HG02763 (cell line): ENCODE measurements at regions not wholly inside any gene's neighbourhood (a gene's known extent, or its start where the extent isn't known, plus 50 kb on each side); places are given as distances from the start of the nearest gene placed in this dataset.

Experiments used
- ATAC-seq: cut with Tn5 transposase; IDR thresholded peaks from one replicate; pipeline ENCODE4 v1.9.1; 2021; ENCODE audit warnings: mild to moderate bottlenecking, moderate library complexity; ENCODE audit not compliant: unreplicated experiment

DNA sequence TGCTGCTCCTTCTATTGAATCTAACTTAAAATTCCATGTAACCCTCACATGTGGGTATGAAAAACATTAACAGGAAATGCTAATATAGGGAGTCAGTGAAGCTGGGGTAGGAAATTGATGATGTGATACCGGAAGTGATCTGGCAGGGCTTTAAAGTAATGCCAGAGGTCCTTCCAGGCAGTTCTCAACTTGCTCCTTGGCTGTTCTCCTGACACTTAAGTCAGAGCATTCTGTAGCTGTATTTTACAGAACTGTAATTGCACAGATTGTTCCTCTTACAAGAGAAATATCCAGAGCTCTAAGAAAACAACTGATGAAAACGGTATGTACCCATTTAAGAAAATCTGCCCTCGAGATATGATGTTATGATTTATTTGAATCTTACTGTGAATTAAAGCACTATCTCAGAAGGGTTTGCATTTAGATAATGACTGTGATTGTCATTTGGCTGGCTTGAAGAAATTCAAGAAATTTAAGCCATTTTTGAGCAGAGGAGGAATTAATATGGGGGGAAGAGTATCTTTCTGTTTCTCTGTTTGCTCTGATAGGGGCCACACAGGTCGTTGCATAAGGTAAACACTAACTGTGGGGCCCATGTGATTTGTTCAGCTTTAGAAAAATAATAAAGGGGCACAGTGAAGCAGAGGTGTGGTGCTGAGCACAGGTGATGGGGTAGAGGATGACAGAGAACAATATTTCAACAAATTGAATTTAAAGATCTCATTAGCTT, 88.4 kb downstream of the BBS10 start:
- ATAC-seq = no peak

GRCh38 chr12:76259106-76259505, 89.1 kb downstream of the BBS10 start:
- no peak for ATAC-seq

DNA sequence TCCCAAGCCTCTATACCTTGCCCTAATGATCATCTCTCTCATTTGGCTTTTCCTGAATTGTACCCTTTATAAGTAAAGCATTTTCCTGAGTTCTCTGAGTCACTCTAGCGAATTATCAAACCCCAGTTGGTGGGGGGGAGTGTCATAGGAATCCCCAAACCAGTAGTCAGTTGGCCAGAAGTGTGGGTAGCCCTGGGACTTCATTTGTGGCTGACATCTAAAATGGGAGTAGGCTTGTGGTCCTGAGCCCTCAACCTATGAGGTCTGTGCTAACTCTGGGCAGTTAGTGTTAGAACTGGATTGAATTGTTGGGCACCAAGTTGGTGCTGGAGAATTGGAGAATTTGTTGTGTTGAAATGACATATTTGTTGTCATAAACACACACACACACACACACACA, 91.3 kb downstream of the BBS10 start:
- ATAC-seq = no peak

DNA sequence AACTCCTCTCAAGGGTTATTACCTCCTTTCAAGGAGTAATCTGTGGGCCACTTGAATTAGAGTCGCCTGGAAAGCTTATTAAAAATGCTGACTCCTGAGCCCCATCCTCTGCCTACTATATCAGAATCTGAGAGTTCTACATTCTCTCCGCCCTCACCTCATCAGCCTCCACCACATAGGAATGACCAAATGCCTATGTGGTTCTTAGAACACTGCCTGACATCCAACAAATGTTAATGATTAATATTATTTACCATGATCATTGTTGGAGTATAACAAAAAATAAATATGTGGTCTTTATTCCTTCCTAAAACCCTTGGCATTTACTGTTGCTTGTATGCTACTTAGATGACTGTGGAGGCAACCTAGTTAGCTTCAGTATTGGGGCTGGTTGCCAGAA, 91.9 kb downstream of the BBS10 start:
- ATAC-seq = no peak

DNA sequence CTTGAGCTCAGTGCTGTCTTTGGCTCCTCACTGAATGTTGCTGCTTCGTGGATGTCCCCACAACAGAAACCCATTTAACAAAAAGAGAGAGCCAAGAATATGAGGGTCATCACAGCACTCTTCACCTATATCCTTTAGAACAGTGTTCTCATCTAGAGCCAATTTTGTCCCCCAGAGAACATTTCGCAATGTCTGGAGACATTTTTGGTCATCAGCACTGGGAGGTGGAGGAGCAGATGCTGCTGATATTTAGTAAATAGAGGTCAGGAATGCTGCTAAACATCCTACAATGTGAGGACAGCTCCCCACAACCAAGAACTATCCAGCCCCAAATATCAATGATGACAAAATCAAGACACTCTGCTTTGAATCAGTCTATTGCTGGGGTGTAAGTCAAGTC, 92.5 kb downstream of the BBS10 start:
- ATAC-seq = no peak

DNA sequence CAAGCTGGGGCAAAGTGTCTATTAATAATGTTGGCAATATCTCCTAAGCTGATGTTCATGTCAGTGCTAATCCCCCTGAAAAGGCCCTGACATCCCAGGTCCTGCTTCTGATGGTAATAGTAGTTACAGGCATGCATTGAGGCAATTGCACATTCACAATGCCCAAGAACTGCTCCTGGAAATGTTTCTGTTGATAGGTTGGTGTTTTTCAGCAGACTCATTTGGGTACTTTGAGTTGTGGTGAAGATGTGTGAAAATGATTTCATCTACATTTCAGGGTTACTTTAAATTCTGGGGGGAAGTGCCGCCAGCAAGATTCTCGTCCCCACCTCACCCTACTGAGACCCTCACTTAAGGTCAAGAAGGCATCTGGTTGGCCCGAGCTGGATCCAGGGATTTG, 92.9 kb downstream of the BBS10 start:
- no peak for ATAC-seq

DNA sequence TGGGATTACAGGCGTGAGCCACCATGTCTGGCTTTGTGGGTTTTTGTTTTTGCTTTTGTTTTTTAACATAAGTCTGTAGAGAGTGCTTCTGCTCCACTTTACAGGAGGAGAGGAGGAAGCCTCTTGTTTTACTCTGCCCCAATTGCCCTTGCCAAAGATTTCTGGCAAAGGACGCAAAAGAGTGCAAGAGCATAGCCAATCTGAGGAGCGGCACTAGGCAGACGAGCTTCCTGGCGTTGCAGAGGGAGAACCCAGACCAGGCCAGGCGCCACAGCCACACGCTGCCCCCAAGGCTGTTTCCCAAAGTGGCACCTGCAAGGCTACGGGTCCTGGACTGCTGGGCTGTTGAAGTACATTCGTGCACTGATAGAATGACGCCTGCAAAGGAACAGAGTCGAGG, 96.2 kb downstream of the BBS10 start:
- no peak for ATAC-seq

DNA sequence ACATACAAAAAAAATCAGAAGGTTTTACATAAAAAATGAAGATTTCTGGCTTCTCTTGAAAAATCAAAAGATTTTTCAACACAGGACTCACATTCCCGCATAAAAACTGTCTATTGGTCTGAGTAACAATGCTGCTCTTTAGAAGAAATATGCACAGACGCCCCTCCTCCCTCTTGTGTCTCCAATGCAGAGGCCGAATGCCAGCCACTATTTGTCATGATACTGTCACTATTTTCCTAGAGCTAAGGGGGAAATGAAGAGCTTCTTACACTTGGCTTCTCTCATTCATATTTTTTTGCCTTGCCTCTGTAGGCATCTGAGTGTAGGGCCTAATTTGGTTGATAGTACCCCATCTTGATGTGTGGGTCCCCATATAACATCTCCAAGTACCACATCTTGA, 98.0 kb downstream of the BBS10 start:
- ATAC-seq = no peak

DNA sequence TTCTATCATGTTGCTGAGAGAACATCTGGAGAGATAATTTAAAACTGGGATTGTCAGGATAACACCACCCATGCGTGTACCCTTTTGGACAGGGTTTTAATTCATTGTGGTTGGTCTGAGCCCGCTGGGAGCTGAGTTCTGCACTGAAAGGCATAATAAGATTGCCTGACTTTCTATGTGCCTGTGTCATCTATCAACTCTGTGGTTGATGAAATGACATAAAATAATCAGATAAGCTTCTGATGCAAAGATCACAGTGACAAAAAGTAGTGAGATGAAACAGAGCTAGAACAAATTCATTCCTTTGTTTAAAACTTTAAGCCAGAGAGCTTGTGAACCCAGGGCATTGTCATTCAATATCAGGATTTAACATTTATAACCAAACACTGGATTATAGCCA, 98.7 kb downstream of the BBS10 start:
- ATAC-seq = no peak

- no peak for ATAC-seq
Observed at GRCh38 chr12:76247992-76248391, 100.2 kb downstream of the BBS10 start.

DNA sequence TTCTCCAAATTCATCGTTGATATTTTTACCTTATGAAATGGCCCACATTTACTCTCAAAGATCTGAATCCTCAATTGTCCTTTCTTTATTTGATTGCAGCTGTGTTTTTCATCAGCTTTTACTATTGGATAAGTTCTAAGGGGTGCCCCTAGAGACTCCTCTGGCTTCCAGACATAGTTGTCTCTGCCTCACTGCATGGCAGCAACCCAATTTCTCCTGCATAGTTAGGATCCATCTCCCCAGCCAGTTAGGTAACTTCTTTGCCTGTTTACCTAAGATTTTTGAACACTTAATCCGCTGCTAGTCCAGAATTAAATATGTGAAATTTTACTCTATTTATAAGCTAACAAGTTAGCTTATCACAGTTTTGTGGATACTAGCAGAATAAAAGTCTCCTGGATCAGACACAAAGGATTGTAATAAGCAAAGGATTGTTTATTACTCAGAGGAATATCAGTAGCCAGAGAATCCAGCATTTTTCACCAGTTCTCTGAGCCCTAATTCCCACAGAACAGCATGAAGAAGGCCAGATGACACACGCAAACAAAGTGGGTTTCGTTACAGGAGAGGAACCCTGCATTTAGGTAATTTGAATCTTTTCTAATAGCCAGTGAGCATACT, 101.1 kb downstream of the BBS10 start:
- ATAC-seq = no peak

GRCh38 chr12:76246611-76247010, 101.6 kb downstream of the BBS10 start:
- no peak for ATAC-seq

DNA sequence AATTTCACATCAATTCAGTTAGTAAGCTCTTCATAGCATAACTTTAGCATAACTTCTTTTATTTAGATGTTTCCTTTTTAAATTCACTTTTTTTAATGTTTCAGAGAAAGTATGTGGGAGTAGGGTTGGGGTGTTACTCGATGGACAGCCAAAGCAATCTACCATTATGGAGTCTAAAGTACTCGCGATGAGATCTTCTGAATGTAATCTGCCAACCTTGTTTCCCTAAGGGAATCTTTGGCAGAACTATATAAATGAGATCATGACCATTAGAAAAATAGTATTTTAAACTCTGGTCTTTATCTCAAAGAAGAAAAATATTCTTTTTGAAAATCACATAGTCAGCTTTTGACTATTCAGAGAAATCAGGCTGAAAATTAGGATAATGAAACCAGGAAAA, 103.9 kb downstream of the BBS10 start:
- no peak for ATAC-seq

DNA sequence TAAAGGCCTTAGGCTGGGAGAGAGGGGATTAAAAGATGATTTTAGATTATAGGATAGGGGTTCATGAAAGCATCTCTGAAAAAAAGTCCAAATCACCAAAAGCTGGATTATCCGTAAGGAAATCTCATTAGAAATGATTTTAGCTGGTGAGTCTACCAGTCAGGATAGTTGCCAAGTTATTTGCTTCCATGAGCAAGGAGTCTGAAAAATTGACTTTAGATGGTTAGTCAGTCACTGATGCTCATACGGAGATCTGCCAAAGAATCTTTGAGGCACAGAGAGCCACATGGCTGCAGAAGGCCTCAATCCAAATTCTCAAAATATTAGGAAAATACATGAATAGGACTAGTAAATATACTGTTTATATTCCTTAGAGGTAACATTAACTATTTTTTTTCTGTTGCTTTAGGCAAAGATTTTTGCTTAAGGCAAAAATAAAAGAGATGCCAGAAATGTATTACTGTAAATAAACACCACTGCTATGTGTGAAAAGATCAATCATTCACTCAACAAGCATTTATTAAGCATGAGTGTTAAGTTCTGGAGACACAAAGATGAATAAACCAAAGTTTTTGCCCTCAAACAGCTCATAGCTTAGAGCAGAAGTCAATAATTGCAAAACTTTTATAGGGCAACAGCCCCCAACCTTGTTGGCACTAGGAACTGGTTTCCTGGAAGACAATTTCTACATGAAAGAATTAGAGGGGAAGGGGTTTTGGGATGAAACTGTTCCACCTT, 105.2 kb downstream of the BBS10 start:
- ATAC-seq = no peak

GRCh38 chr12:76241371-76241770, 106.8 kb downstream of the BBS10 start:
- ATAC-seq = no peak

DNA sequence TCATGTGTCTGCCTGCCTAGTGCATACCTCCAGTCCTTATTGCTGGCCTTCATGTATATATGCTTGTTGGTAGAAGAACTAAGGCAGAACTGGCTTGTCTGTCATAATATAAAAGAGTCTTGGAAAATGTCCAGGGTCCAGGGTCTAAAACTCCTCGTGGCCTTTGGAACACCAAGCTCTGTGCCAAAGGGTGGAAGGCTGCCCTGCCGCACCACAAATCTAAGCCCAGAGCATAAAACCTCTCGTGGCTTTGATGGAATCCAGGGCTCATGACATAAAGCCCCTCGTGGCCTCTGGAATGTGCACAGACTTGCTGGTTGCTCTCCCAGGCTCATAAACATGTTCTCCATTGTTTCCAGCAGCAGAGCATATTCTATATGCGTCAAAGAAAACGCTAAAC, 107.9 kb downstream of the BBS10 start:
- no peak for ATAC-seq

GRCh38 chr12:76238688-76239087, 109.5 kb downstream of the BBS10 start:
- no peak for ATAC-seq

GRCh38 chr12:76237086-76237701, 111.0 kb downstream of the BBS10 start:
- no peak for ATAC-seq

DNA sequence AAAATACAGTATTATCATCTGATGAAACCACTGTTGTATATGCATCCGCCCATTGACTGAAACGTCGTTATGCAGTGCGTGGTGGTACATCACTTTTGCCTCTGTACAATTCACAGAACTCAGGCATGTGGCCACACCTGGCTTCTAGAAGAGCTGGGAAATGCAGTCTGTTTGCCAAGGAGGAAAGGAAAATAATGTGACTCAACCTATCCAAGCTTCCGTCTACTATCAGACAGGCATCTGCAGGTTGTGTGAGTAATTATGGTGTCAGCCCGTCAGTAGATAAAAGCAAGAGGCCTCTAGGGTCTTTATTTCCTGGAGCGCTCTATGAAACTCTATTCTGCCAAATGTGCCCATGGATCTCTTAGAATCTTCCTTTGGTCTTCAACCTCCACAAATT, 111.6 kb downstream of the BBS10 start:
- ATAC-seq = no peak

DNA sequence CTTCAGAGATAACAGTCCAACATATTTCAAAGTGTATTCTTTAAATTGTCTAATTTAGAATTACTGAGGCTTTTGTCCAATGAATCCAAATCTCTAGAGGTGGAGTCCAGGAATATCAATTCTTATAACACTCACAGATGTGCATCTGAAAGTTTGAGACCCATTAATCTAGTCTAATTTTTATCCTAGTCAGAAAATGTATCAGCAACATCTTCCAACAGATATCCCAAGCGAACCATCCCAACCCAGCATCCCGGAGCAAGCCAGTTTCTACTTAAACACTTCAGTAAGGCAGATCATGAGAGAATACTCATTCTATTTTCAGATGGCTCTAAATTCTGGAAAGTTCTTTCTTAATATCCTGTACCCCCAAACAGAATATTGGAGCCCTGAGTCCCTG, 113.5 kb downstream of the BBS10 start:
- no peak for ATAC-seq

- ATAC-seq = no peak
Observed at GRCh38 chr12:76232013-76232412, 116.2 kb downstream of the BBS10 start.

GRCh38 chr12:76226956-76227355, 121.3 kb downstream of the BBS10 start:
- ATAC-seq = no peak
